ENCODE measurements at regions not wholly inside any gene's neighbourhood (a gene's known extent, or its start where the extent isn't known, plus 50 kb on each side); places are given as distances from the start of the nearest gene placed in this dataset.

DNA sequence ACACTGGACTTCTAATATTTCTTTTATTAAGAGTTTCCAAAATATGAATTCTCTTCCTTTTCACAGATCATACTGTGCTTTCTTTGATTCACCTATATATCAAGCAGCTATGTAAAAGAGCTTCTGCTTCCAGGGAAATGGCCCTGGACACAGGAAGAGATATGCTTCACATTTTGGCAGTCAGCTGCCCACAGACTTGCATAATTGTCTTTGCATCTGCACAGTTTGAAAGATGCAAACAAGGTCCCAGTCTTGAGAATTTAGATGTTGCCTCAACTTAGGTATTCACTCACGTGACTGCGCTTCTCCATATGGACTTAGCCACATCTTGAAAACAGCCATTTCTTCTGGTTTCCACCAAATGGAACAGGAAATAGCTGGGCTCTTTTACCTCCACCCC lies 92.3 kb upstream of the POU2AF2 start:
- TF ChIP-seq, protein P1, sequence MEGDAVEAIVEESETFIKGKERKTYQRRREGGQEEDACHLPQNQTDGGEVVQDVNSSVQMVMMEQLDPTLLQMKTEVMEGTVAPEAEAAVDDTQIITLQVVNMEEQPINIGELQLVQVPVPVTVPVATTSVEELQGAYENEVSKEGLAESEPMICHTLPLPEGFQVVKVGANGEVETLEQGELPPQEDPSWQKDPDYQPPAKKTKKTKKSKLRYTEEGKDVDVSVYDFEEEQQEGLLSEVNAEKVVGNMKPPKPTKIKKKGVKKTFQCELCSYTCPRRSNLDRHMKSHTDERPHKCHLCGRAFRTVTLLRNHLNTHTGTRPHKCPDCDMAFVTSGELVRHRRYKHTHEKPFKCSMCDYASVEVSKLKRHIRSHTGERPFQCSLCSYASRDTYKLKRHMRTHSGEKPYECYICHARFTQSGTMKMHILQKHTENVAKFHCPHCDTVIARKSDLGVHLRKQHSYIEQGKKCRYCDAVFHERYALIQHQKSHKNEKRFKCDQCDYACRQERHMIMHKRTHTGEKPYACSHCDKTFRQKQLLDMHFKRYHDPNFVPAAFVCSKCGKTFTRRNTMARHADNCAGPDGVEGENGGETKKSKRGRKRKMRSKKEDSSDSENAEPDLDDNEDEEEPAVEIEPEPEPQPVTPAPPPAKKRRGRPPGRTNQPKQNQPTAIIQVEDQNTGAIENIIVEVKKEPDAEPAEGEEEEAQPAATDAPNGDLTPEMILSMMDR (IDR thresholded peaks at IDR 0.05): no peak
- TF ChIP-seq, protein P2, sequence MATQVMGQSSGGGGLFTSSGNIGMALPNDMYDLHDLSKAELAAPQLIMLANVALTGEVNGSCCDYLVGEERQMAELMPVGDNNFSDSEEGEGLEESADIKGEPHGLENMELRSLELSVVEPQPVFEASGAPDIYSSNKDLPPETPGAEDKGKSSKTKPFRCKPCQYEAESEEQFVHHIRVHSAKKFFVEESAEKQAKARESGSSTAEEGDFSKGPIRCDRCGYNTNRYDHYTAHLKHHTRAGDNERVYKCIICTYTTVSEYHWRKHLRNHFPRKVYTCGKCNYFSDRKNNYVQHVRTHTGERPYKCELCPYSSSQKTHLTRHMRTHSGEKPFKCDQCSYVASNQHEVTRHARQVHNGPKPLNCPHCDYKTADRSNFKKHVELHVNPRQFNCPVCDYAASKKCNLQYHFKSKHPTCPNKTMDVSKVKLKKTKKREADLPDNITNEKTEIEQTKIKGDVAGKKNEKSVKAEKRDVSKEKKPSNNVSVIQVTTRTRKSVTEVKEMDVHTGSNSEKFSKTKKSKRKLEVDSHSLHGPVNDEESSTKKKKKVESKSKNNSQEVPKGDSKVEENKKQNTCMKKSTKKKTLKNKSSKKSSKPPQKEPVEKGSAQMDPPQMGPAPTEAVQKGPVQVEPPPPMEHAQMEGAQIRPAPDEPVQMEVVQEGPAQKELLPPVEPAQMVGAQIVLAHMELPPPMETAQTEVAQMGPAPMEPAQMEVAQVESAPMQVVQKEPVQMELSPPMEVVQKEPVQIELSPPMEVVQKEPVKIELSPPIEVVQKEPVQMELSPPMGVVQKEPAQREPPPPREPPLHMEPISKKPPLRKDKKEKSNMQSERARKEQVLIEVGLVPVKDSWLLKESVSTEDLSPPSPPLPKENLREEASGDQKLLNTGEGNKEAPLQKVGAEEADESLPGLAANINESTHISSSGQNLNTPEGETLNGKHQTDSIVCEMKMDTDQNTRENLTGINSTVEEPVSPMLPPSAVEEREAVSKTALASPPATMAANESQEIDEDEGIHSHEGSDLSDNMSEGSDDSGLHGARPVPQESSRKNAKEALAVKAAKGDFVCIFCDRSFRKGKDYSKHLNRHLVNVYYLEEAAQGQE (IDR thresholded peaks at IDR 0.05; ENCODE audit: insufficient read depth in 1 of 2, low read depth in 2 of 2, low read length in 1 of 2): no peak
